K562 (cell line): ENCODE measurements at regions not wholly inside any gene's neighbourhood (a gene's known extent, or its start where the extent isn't known, plus 50 kb on each side); places are given as distances from the start of the nearest gene placed in this dataset.

Experiments
- ATAC-seq: fragments of 200-7000 bp; cut with Tn5 transposase; 3 replicates; pipeline ENCODE4 v1.9.1; 2020; ENCODE audit warnings: moderate library complexity
- BruUV-seq: library from RNA; stranded (reverse); fragments of 400-500 nt; replicated peaks from 2 replicates; lab custom pipeline; 2021; lab: Mats Ljungman, UMichigan
- CTCF ChIA-PET: fragments of 300-600 bp; formaldehyde crosslinking; extraction: SDS; loops from one replicate; lab custom pipeline; 2021; ENCODE audit warnings: low intra/inter-chr PET ratio; lab: Yijun Ruan, JAX
- POLR2A ChIA-PET: fragments of 300-600, 350-650 bp; sonication (Branson Sonifier 250); formaldehyde crosslinking; extraction: SDS; loops from one replicate; lab custom pipeline; 2021; ENCODE audit warnings: antibody characterized with exemption, inconsistent platforms; lab: Yijun Ruan, JAX
- DNase-seq, 4 experiments: peaks; one replicate each; pipeline versions ENCODE4 v3.0.0 to v3.0.0-alpha.2; 2011 to 2018; ENCODE audit warnings: low spot score in 3 of 4, mixed read lengths in 3 of 4; ENCODE audit errors: extremely low read depth in 1 of 4
- FAIRE-seq: peaks from 2 replicates; lab custom pipeline; 2011; peaks lifted over from hg19 to GRCh38; lab: Jason Lieb, UNC
- H2AFZ ChIP-seq: 2 replicates; pipeline ENCODE4 v1.6.0; 2011; ENCODE audit warnings: low read depth, low read length, control low read depth, inconsistent platforms
- H3K27ac ChIP-seq: fragments of 200-600 bp; 3 replicates; pipeline ENCODE4 v1.8.0; 2011; ENCODE audit warnings: low read depth, mild to moderate bottlenecking, control low read depth, inconsistent platforms, low read length, moderate library complexity, mixed read lengths; ENCODE audit errors: extremely low read depth
- H3K27me3 ChIP-seq, 2 experiments: fragments of 300-600 bp in 1 of 2; 2 replicates in 1 of 2; 3 replicates in 1 of 2; pipeline versions ENCODE4 v1.6.0 to v1.8.0; 2011; ENCODE audit warnings: inconsistent platforms in 2 of 2, low read length in 2 of 2, mild to moderate bottlenecking in 1 of 2, mixed read lengths in 1 of 2, moderate library complexity in 1 of 2; ENCODE audit not compliant: control insufficient read depth in 2 of 2, insufficient read depth in 2 of 2
- H3K36me3 ChIP-seq: fragments of 300-600 bp; 3 replicates; pipeline ENCODE4 v1.8.0; 2011; ENCODE audit warnings: mild to moderate bottlenecking, low read length, inconsistent platforms; ENCODE audit not compliant: control insufficient read depth, insufficient read depth
- H3K4me1 ChIP-seq, 2 experiments: fragments of 200-600 bp in 1 of 2; replicated peaks in 1 of 2; 2 replicates in 1 of 2; 3 replicates in 1 of 2; pipeline versions ENCODE4 v1.5.1 to v1.8.0; 2011; ENCODE audit warnings: inconsistent platforms in 2 of 2, low read length in 2 of 2, mild to moderate bottlenecking in 1 of 2, mixed read lengths in 1 of 2, moderate library complexity in 1 of 2; ENCODE audit not compliant: control insufficient read depth in 2 of 2, insufficient read depth in 2 of 2
- H3K4me2 ChIP-seq: 2 replicates; pipeline ENCODE4 v1.6.1; 2011; ENCODE audit warnings: low read length, control low read depth, inconsistent platforms, mixed read lengths; ENCODE audit not compliant: insufficient read depth
- H3K4me3 ChIP-seq: fragments of 200-600 bp; sonication (generic), shearing (Covaris generic); 2 replicates; pipeline ENCODE4 v1.5.1; 2016; ENCODE audit warnings: control low read depth, inconsistent platforms
- H3K79me2 ChIP-seq: fragments of 200-600 bp; 3 replicates; pipeline ENCODE4 v1.8.0; 2011; ENCODE audit warnings: low read length, inconsistent platforms; ENCODE audit not compliant: control insufficient read depth, insufficient read depth
- H3K9ac ChIP-seq, 2 experiments: 2 replicates each; pipeline versions ENCODE4 v1.6.0 to v1.6.1; 2011; ENCODE audit warnings: low read depth in 2 of 2, low read length in 2 of 2, control low read depth in 1 of 2, inconsistent platforms in 1 of 2, mild to moderate bottlenecking in 1 of 2, mixed read lengths in 1 of 2; ENCODE audit not compliant: insufficient read depth in 1 of 2
- H3K9me1 ChIP-seq: one replicate; pipeline ENCODE4 v1.6.0; 2011; ENCODE audit warnings: inconsistent platforms, mild to moderate bottlenecking, low read length, moderate library complexity; ENCODE audit not compliant: control insufficient read depth, insufficient read depth
- H3K9me3 ChIP-seq: replicated peaks from 2 replicates; pipeline ENCODE4 v1.5.1; 2011; ENCODE audit warnings: low read depth, low read length, inconsistent platforms; ENCODE audit not compliant: control insufficient read depth, insufficient read depth
- H4K20me1 ChIP-seq: replicated peaks from 2 replicates; pipeline ENCODE4 v1.6.1; 2011; ENCODE audit warnings: low read length, inconsistent platforms, mixed read lengths; ENCODE audit not compliant: control insufficient read depth, insufficient read depth
- BCOR ChIP-seq: fragments of 450-650 bp; IDR thresholded peaks from 2 replicates; pipeline ENCODE4 v1.6.1; 2016
- BRD9 ChIP-seq: fragments of 450-650 bp; IDR thresholded peaks from 2 replicates; pipeline ENCODE4 v1.6.1; 2018; ENCODE audit warnings: low read depth; ENCODE audit not compliant: partially characterized antibody
- CREB5 ChIP-seq: fragments of 250-450 bp; sonication (Bioruptor Pico); IDR thresholded peaks from 2 replicates; pipeline ENCODE4 v1.5.0; 2020; ENCODE audit warnings: mild to moderate bottlenecking
- CREM ChIP-seq: IDR thresholded peaks from 2 replicates; pipeline ENCODE4 v1.6.1; 2014; ENCODE audit warnings: antibody characterized with exemption, low read depth
- DDX20 ChIP-seq: fragments of 450-650 bp; IDR thresholded peaks from 2 replicates; pipeline ENCODE4 v1.6.1; 2016; ENCODE audit warnings: missing genetic modification characterization, low read depth, mild to moderate bottlenecking, missing compliant biosample characterization, moderate library complexity
- GABPB1 ChIP-seq: sonication (generic); formaldehyde crosslinking; IDR thresholded peaks from 2 replicates; pipeline ENCODE4 v1.8.0; 2022; ENCODE audit warnings: mild to moderate bottlenecking, missing genetic modification reagents
- GATA2 ChIP-seq: sonication (generic); formaldehyde crosslinking; IDR thresholded peaks from 2 replicates; pipeline ENCODE4 v1.4.0; 2020; ENCODE audit warnings: mild to moderate bottlenecking, missing genetic modification reagents
- GTF2F1 ChIP-seq: IDR thresholded peaks from 2 replicates; pipeline ENCODE4 v1.6.1; 2011; ENCODE audit warnings: low read depth, low read length, improper control_type of control experiment
- NCOA6 ChIP-seq: fragments of 450-650 bp; IDR thresholded peaks from 2 replicates; pipeline ENCODE4 v1.6.1; 2017; ENCODE audit warnings: mild to moderate bottlenecking
- PHF8 ChIP-seq: fragments of 200-600 bp; sonication (generic); IDR thresholded peaks from 2 replicates; pipeline ENCODE4 v1.6.1; 2012; ENCODE audit warnings: mixed run types, mild to moderate bottlenecking, inconsistent platforms, low read length, moderate library complexity, borderline replicate concordance
- PML ChIP-seq: IDR thresholded peaks from 2 replicates; pipeline ENCODE4 v1.6.1; 2012; ENCODE audit warnings: low read length, inconsistent platforms
- RBFOX2 ChIP-seq: fragments of 200-400 bp; formaldehyde crosslinking; IDR thresholded peaks from 2 replicates; pipeline ENCODE4 v1.6.1; 2017; ENCODE audit warnings: low read depth, mild to moderate bottlenecking, low read length, moderate library complexity
- RBM25 ChIP-seq: fragments of 200-400 bp; formaldehyde crosslinking; IDR thresholded peaks from 2 replicates; pipeline ENCODE4 v1.6.1; 2018; ENCODE audit warnings: low read length, low read depth, moderate library complexity; ENCODE audit not compliant: severe bottlenecking
- SLC30A9 ChIP-seq: fragments of 250-450 bp; sonication (Bioruptor Pico); IDR thresholded peaks from 2 replicates; pipeline ENCODE4 v1.8.0; 2022; ENCODE audit warnings: mild to moderate bottlenecking, moderate library complexity
- TAF1 ChIP-seq: IDR thresholded peaks from 2 replicates; pipeline ENCODE4 v1.6.1; 2011; ENCODE audit warnings: mild to moderate bottlenecking, low read length, moderate library complexity; ENCODE audit not compliant: insufficient read depth, control insufficient read depth, severe bottlenecking; ENCODE audit errors: extremely low read depth
- TFAM ChIP-seq: fragments of 250-450 bp; sonication (Bioruptor Pico); conservative IDR thresholded peaks from 2 replicates; pipeline ENCODE4 v1.5.0; 2021; ENCODE audit warnings: mild to moderate bottlenecking, moderate library complexity
- TRIM28 ChIP-seq: fragments of 450-650 bp; IDR thresholded peaks from 2 replicates; pipeline ENCODE4 v1.6.1; 2017
- ZBTB1 ChIP-seq: sonication (generic); formaldehyde crosslinking; IDR thresholded peaks from 2 replicates; pipeline ENCODE4 v1.8.1; 2023; ENCODE audit warnings: missing genetic modification reagents, low read depth, mild to moderate bottlenecking, borderline replicate concordance
- ZC3H8 ChIP-seq: fragments of 450-650 bp; IDR thresholded peaks from 2 replicates; pipeline ENCODE4 v1.6.1; 2017
- ZNF449 ChIP-seq: fragments of 250-450 bp; sonication (Bioruptor Pico); IDR thresholded peaks from 2 replicates; pipeline ENCODE4 v1.8.0; 2022; ENCODE audit warnings: moderate library complexity, mild to moderate bottlenecking, inconsistent platforms
- ZNF589 ChIP-seq: fragments of 200-800 bp; sonication (Bioruptor generic); IDR thresholded peaks from 2 replicates; pipeline ENCODE4 v1.6.1; 2016; ENCODE audit warnings: low read depth, missing genetic modification characterization, missing compliant biosample characterization
- WGBS: fragments of 100-300 bp; shearing (Covaris generic); methylation state at CpG from one replicate; pipeline ENCODE4 v1.1.6; 2016; ENCODE audit warnings: low coverage, mixed read lengths; ENCODE audit not compliant: insufficient coverage; ENCODE audit errors: missing lambda C conversion rate; 5-methylcytosine and 5-hydroxymethylcytosine counted together
- in situ Hi-C: fragments of 300-500 bp; cut with MboI; formaldehyde crosslinking; loops from 4 replicates; pipeline ENCODE4 v1.15.0; 2018; ENCODE audit warnings: inconsistent platforms, mixed read lengths
- intact Hi-C: fragments of 100-400 bp; cut with micrococcal nuclease; formaldehyde crosslinking; loops from 2 replicates; pipeline ENCODE4 v1.14.2; 2022

- Histone ChIP-seq H2AFZ (peak overlapping the region; percentile 56; the same call in 1 of the 2 replicates), H3K9me1 (no peaks in the 10 kb centered on the region), H3K4me2 (peak overlapping the region; percentile 70), H3K9me3 (no peaks in the 10 kb centered on the region), H3K36me3 (no peaks in the 10 kb centered on the region), H3K27ac (peak overlapping the region; percentile 74), H3K4me3 (no peak overlapping the region), H3K4me1 (peaks cover 9 to 44% of the 10 kb centered on the region in 2 experiments), H3K79me2 (no peaks in the 10 kb centered on the region), H4K20me1 (no peaks in the 10 kb centered on the region), H3K9ac (peak overlapping the region in 1 of 2 experiments; percentile 41; a peak in 2 of 4 replicates), H3K27me3 (no peaks in the 10 kb centered on the region)
- FAIRE-seq (peak; percentile 98), DNase-seq (peak; percentile 85 to 95 (median 91)), ATAC-seq (peak; percentile 95)
- BruUV-seq, result no TSS peak
- intact Hi-C loops, result loop anchor here (1.0 to 2.0 kb wide), 2 partner anchors 27 to 73 kb away; no protein-coding TSS in a partner anchor
- in situ Hi-C loops, result no loop called here
- CTCF ChIA-PET, result no interaction called here
- under 1% methylated on average over 17 of the region's 17 CpGs for whole genome bisulfite sequencing
- POLR2A ChIA-PET, result interaction anchor here (0.6 to 2.6 kb wide), 9 partner anchors 8 to 928 kb away, joined by 3 to 12 read pairs (median 3); no protein-coding TSS in a partner anchor
- TF ChIP-seq CREM (peak; percentile 89), ZBTB1 (CRISPR knock-in tag) (no peak), GABPB1 (CRISPR knock-in tag) (0 out of 2 replicates have a peak, but pooled peaks have one; percentile 34), PML (peak; percentile 98), TRIM28 (no peak), RBM25 (no peak), PHF8 (no peak), ZNF589 (CRISPR knock-in tag) (peak; percentile 92), RBFOX2 (no peak), DDX20 (tag) (no peak), CREB5 (CRISPR knock-in tag) (0 out of 2 replicates have a peak, but pooled peaks have one; percentile 21), ZNF449 (CRISPR knock-in tag) (peak; percentile 75; the same call in 1 of the 2 replicates), NCOA6 (no peak), TAF1 (peak; percentile 53), ZC3H8 (no peak), TFAM (no peak), GATA2 (peak; percentile 90), GTF2F1 (no peak), BRD9 (peak; percentile 70), BCOR (peak; percentile 95), SLC30A9 (CRISPR knock-in tag) (no peak)
These were observed 195.1 kb downstream of the LPIN1 start for GRCh38 chr2:11941201-11942177.
